ENCODE measurements at regions not wholly inside any gene's neighbourhood (a gene's known extent, or its start where the extent isn't known, plus 50 kb on each side); places are given as distances from the start of the nearest gene placed in this dataset.

DNA sequence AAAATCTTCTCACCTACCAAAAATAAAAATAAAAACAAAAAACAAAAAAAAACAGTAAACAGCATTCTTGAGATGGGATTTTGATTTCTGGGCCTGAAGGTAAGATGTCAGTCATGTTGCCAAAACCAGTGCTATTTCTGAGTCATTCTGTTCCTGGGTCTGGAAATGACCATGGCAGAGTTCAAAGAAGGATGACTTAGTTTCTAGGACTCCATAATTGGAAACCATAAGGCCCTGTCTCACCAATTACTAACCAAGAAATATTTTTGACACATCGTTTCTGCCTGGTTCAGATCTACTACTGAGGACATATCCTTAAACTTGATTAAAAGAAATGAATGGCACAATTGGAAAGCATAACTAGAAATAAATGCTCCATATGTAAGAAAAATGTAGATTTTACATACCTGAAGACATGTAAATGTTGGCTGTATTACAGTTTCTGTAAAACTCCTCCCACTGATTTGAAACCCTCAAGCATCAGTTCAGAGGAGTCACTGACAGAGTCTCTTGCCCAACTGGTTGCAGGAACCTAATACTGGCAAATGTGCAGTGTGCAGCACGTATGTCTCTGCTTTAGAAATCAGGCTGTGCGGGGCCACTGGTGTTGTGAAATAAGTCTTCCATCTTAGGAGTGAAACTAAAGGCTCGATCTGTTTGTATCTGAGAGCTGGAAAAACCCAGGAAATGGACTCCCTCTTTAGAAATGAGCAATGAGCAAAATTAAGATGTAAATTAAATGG, 84.8 kb upstream of the EGR2 start:
- no peak for TF ChIP-seq MAX (IDR thresholded peaks at IDR 0.05; ENCODE audit: low read depth, low read length)
- no peak for TF ChIP-seq CTCF (IDR thresholded peaks at IDR 0.05; ENCODE audit: low read depth, low read length)
- TF ChIP-seq POLR2A (IDR thresholded peaks at IDR 0.05; ENCODE audit: extremely low read depth, insufficient read length), result no peak
- TF ChIP-seq MYC (IDR thresholded peaks at IDR 0.05; ENCODE audit: low read depth, low read length), result no peak

All from NB4 (cell line).